RPMI7951 (cell line): ENCODE measurements at regions not wholly inside any gene's neighbourhood (a gene's known extent, or its start where the extent isn't known, plus 50 kb on each side); places are given as distances from the start of the nearest gene placed in this dataset.
"Not testable (repeated sequence)": the region's sequence is repeated elsewhere in the genome, so short reads cannot be mapped to it uniquely, and the experiment has no call there.

Source experiments
- DNase-seq: peaks from one replicate; pipeline ENCODE4 v3.0.0-alpha.2; 2012; ENCODE audit warnings: low read depth

DNA sequence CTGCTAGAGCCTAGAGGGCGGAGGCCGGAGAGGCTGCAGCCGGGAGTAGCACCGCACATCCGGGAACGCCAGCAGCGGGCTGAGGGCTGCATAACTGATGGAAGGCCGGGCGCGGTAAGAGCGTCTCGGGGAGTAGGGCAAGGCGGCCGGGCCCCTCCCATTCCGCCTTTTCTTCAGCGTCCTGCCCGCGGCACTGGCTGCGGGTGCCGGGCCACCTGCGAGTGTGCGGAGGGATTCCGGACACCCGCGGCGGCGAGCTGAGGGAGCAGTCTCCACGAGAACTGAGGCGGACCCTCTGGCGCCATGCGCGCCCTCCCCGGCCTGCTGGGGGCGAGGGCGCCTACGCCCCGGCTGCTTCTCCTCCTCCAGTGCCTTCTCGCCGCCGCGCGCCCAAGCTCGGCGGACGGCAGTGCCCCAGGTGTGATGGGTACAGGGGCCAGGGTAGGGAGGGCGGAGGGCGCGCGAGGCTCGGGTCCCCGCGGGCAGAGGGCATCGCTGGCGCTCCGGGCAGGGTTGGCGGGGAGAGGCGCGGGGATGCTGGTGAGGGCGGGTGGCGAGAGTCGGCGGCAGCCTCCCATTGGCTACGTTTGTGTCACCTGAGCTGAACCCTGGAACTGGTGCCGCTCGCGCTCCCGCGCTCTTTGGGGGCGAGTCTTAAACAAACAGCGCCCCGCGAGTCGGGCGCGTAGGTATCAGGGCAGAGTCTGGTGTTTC lies 334.4 kb downstream of the SRGAP2C start:
- DNase-seq: peak; percentile 41

DNA sequence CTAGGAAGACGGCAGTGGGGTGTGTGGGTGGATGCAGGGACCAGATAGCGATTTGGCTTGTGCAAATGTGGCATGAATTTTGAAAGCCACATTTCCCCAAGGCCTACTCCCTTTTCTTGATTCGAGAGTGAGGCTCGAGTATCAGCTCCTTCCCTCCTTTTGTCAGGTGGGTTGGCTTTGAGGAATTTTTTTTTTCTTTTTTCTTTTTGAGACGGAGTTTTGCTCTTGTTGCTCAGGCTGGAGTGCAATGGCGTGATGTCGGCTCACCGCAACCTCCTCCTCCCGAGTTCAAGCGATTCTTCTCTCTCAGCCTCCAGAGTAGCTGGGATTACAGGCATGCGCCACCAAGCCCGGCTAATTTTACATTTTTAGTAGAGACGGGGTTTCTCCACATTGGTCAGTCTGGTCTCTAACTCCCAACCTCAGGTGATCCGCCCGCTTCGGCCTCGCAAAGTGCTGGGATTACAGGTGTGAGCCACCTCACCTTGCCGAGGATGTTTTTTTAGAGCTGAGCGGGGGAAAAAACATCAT lies 335.0 kb downstream of the SRGAP2C start:
- DNase-seq: not testable (repeated sequence)

- no peak for DNase-seq
Observed at GRCh38 chr1:121522061-121522759, 337.4 kb downstream of the SRGAP2C start.

- not testable (repeated sequence) for DNase-seq
Observed at GRCh38 chr1:121523112-121523511, 338.3 kb downstream of the SRGAP2C start.

- DNase-seq: no peak
Observed at GRCh38 chr1:121525355-121525754, 340.6 kb downstream of the SRGAP2C start.

DNA sequence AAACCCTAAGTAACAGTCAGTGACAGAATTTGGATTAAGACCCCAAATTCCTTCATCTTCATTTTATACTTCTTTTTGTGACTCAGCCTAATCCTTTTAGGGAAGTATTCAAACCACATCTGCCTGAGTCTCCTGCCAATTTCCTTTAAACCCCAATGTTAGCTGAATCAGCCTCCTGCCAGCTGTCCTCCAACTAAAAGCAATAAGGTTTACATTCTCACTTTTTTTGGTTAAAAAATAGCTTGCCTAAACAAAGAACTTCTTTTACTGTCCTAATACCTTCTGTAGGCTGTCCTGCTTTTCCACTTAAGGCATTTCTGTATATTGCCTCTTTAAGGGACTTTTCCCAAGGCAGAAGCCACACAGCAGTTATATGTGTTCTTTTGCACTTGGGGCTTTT lies 344.2 kb downstream of the SRGAP2C start:
- peak; percentile 49 for DNase-seq

DNA sequence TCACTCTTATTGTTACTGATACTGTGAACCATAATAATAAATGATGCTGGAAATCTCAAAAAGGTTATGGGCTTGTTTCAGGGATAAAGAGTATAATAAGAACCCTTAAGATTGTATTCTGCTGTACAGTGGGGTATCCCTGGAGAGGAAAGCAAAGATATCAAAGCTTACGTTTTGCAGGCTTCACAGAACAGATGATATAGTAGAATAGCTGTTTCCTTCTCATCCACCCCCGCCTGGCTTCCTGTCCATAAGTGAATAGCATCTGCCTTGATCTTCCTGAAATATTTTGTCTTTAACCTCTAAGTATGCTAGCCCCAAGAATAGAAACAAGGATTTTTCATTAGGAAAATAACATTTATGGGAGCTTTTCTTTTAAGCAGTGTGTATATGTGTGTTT lies 345.3 kb downstream of the SRGAP2C start:
- DNase-seq: not testable (repeated sequence)

GRCh38 chr1:121531747-121532146 lies 347.0 kb downstream of the SRGAP2C start:
- not testable (repeated sequence) for DNase-seq

- not testable (repeated sequence) for DNase-seq
Observed at GRCh38 chr1:121538148-121538547, 353.4 kb downstream of the SRGAP2C start.

- DNase-seq: no peak
Observed at GRCh38 chr1:121538943-121539575, 354.3 kb downstream of the SRGAP2C start.

DNA sequence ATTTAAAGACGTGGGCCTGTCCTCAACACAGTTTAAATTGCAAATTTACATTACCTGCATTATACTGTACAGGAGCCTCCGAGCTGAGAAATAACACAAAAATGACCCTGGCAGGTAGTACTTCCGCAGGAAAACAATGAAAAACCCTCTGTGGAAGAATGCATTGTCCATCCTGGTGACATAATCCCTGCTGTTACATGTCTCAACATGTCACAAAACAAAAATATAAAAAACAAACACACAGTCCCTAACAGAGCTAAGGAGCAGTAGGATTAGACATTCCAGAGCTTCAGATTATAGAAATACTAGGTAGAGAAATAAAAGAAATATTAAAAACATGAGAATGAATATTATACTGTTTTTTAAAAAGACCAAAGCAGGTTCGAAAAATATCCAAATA lies 359.2 kb downstream of the SRGAP2C start:
- not testable (repeated sequence) for DNase-seq

DNA sequence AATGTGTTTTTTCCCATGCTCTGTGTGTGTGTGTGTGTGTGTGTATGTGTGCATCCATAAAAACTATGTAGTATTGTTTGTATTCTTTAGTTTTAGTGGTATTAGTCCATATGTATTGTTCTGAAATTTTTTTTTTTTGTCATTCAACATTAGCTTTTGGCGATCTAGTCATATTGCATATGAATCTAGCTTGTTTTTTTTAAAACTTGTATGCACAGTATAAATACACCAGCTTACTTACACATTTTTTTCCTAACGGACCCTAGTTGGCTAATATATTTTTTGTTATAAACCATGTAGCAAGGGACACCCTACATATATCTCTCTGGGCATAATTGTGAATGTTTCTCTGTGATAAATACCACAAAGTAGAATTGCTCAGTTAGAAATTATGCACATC lies 359.7 kb downstream of the SRGAP2C start:
- DNase-seq: no peak

GRCh38 chr1:121545899-121546298 lies 361.1 kb downstream of the SRGAP2C start:
- not testable (repeated sequence) for DNase-seq

DNA sequence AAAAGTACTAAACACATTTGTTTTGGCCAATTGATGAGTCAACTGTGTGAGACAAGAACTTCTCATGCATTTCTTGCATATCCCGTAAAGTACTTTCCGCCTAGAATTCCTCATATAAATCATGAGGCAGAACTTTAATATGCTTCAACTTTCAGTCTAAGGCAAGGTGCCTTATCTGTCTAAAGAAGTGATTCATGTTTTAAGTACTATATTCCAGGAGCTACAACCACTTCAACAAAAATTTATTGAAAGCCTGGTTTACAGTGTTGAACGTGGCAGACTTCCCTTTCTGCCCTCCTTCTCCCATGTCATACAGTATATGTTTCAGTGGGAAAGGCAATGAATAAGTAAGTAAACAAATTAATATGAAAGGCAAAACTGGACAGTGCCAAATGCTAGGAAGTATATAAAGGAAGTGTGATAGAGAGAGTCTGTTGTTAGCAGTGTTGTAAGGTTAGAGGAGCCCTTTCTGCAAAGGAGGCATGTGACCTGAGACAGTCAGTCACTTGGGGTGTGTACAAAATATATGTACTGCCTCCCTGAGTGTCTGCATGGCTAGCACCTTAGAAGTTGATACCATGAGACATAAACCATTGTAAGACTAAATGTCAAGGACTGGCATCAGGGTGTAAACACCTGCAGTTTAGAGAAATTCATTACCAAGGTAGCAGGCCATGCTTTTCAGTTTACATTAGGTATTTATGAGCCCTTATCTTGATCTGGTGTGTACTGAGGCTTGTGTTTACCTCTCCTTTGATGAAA lies 362.2 kb downstream of the SRGAP2C start:
- no peak for DNase-seq

GRCh38 chr1:121547726-121548125 lies 363.0 kb downstream of the SRGAP2C start:
- not testable (repeated sequence) for DNase-seq

DNA sequence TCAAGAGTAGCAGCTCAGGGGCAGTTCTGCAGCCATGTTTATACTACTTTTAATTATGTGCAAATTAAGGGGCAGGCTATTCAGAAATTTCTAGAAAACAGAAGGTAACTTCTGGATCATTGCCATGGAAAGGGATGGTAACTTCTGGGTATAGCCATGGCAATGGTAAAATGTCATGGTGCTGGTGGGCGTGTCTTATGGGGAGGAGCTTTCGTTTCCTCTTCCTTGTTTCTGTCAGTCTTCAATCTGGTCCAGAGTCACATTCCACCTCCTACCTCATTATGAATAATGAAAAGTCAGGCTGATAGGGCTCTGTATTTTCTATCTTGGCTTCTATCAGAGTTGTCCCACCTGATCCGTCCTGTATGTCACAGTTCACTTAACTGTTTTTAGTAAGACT lies 366.0 kb downstream of the SRGAP2C start:
- not testable (repeated sequence) for DNase-seq

DNA sequence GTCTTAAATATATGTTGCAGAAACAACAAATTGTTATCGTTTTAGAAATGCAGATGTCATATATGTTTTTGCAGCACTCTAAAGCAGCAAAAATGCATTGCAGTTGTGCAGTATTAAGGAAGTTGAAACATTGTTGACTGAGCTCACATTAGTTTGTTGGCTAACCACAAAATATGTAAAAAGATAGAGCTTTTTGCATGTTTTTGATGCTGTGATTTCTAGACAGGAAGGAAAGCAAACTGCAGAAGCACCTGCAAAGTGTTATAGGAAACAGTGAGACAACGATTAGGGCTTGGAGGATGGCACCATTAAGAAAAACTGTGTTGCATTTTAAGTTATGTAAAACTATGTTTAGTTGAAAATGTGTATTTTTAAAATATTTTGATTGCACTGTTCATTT lies 366.7 kb downstream of the SRGAP2C start:
- DNase-seq: not testable (repeated sequence)

DNA sequence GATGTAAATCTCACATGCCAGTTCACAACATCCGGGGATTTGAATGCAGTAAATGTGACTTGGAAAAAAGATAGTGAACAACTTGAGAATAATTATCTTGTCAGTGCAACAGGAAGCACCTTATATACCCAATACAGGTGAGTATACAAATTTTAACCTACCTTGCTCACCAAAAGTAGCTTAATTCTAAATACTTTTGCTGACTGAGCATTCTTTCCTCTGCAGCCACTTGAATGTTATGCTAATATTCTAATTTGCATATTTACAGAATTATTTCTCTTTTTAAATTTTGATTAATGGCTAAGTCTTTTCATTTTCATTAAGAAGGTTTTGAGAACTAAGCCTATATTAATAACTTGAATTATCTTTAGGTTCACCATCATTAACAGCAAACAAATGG lies 371.8 kb downstream of the SRGAP2C start:
- DNase-seq: not testable (repeated sequence)

DNA sequence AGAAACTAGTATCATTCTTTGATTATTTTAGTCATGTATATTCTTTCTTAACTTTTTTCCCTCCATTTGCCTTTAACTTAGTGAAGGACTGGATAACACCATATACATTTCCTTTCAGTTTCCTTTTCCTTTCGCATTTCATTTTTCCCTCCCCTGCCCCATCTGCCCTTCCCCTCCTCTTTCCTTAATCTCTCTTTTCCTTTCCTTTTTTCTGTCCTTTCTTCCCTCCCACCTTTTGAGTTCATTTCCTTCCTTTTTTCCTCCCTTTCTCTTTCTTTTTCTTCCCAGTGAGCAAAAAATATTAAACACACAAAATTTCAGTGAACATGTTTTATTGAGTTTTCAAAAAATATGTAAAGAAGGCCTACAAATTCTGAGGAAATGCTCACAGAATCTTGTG lies 373.3 kb downstream of the SRGAP2C start:
- DNase-seq: peak; percentile 8

DNA sequence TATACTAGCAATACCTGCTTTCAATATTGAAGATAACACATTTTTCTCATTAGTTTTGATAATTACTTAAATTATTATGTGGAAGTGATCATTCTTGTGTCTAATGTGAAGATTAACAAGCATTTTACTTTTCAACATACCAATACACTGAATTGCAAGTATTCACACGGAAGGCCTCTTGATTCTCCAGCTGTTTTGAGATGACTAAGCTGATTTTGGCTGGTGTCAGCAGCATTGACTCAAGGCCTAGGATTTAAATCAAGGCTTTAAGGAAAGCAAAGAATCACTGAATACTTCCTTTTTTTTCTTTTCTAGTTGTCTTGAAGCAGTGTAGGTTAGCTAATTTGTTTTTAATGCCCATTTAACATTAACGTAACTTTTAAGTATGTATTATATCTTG lies 373.7 kb downstream of the SRGAP2C start:
- peak; percentile 83 for DNase-seq

DNA sequence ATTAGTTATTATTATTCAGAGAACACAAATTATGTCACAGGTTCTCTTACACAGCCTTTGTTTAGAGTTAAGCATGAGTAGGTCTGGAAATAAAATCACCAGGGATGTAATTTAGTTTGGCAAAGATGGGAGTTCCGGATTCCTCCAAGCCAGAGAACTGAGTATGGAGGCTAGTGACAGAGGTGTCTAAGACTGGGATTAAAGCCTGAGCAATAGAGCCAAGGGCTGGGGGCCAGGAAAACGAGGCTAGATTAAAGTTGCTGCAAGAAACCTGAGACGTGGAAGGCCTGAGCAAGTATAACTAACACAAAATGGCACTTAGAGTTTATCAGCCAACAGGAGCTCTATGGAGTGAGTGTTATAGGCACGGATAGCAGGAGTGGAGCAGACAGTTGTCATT lies 381.6 kb downstream of the SRGAP2C start:
- DNase-seq: no peak

DNA sequence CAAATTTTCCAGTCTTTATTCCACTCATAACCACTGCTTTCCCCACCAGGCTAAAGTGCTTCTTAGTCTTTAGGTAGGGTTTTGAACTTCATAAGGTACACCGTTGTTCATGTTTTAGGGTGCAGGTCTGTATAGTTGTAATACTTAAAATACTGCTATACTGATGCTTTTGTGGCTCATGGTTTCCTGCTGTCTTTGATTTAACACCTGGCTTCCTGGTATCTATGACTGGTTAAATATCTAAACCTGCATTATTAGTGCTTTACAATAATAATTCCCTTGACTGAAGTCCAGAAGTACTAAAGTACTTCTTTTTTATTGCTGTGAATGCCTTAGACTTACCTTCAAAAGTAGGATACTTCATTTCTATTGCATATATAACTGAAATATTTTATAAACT lies 384.7 kb downstream of the SRGAP2C start:
- no peak for DNase-seq
